H54 (cell line): ENCODE measurements at regions not wholly inside any gene's neighbourhood (a gene's known extent, or its start where the extent isn't known, plus 50 kb on each side); places are given as distances from the start of the nearest gene placed in this dataset.

Experiments
- DNase-seq: peaks from one replicate; pipeline ENCODE4 v3.0.0; 2011; ENCODE audit warnings: low spot score, mixed read lengths; ENCODE audit not compliant: insufficient read length
- FAIRE-seq: peaks from 3 replicates; lab custom pipeline; 2011; peaks lifted over from hg19 to GRCh38; lab: Jason Lieb, UNC
- POLR2A ChIP-seq: IDR thresholded peaks from 2 replicates; pipeline ENCODE4 v1.6.1; 2011; ENCODE audit warnings: low read depth, mild to moderate bottlenecking, low read length

- FAIRE-seq (no peak), DNase-seq (no peak)
- no peak for TF ChIP-seq POLR2A
Observed at GRCh38 chr12:13764748-13765147, 216.7 kb downstream of the GRIN2B start.

DNA sequence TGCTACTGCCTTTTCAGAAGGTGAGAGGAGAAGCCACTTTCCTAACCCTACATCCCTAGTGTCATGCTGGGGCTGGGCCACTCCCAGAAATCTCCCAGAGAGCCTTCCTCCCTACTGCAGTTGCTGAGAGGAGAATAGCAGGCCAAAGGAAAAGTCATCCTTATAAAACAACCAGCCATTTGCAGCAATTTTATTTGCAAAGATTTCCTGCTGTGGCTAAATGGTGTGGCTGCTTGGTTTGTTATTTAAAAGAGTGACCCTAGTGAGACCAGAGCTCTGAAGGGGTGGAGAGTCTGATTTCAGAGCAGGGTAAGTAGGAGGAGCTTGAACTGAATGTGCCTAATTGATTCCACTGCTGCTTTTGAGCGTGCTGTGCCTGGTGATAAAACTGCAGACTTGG, 232.0 kb downstream of the GRIN2B start:
- TF ChIP-seq POLR2A: no peak
- no peak for DNase-seq
- no peak for FAIRE-seq

GRCh38 chr12:13745111-13745860, 236.1 kb downstream of the GRIN2B start:
- DNase-seq (no peak), FAIRE-seq (no peak)
- no peak for TF ChIP-seq POLR2A

- FAIRE-seq: no peak
- no peak for TF ChIP-seq POLR2A
- DNase-seq: no peak
Observed at GRCh38 chr12:13744561-13744960, 236.8 kb downstream of the GRIN2B start.

- DNase-seq (no peak), FAIRE-seq (no peak)
- no peak for TF ChIP-seq POLR2A
Observed at GRCh38 chr12:13740149-13740545, 241.3 kb downstream of the GRIN2B start.

GRCh38 chr12:13735734-13736133, 245.7 kb downstream of the GRIN2B start:
- no peak for DNase-seq
- FAIRE-seq: no peak
- TF ChIP-seq POLR2A: no peak

GRCh38 chr12:13734584-13735152, 246.7 kb downstream of the GRIN2B start:
- no peak for TF ChIP-seq POLR2A
- FAIRE-seq: no peak

DNA sequence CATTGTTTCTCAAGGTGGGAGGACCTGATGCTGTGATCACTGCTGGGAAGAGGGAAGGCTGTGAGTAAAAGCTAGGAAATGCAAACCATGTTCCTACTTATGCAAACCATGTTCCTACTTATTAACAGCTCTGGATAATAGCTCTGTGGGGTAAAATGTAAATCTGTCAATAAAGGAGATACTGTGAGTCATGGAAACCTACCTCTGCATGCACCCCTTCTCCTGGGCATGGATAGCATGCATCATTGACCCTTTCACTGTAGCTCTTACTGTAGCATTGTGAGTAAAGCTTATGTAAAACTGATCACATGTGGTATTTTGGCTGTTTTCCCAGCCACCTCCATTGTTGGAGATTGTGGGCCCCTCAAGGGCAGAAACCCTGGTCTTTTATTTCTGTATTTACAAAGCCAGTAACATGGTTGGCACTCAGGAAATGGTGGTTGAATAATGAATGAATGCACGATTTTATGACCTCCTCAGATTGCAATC, 253.7 kb downstream of the GRIN2B start:
- DNase-seq (no peak), FAIRE-seq (no peak)
- no peak for TF ChIP-seq POLR2A

More at GRCh38 chr12:13734584-13735152, 246.7 kb downstream of the GRIN2B start:
- DNase-seq: no peak

GRCh38 chr12:13725049-13725448, 256.4 kb downstream of the GRIN2B start:
- TF ChIP-seq POLR2A: no peak
- DNase-seq: no peak
- no peak for FAIRE-seq

GRCh38 chr12:13724136-13724535, 257.3 kb downstream of the GRIN2B start:
- FAIRE-seq (no peak), DNase-seq (no peak)
- no peak for TF ChIP-seq POLR2A

DNA sequence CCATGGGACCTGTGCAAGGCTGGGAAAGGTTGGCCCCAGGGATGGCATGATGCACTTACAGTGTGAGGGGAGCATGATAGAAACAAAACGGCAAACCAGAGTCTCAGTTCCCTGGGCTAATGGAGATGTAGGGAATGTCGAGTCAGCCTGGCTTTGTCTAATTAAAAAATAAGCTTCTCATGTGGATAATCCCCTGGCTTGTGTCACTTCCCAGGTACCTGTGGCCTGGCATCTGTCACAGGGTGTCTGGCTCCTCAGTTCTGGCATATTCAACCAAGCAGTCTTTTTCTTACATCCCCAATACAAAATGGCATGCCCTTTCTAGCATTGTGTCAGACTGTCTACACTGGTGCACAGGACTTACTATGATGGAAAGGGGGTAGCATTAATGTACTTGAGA, 261.4 kb downstream of the GRIN2B start:
- FAIRE-seq (no peak), DNase-seq (no peak)
- TF ChIP-seq POLR2A: no peak

GRCh38 chr12:13718271-13718670, 263.1 kb downstream of the GRIN2B start:
- no peak for DNase-seq
- FAIRE-seq: no peak
- no peak for TF ChIP-seq POLR2A

DNA sequence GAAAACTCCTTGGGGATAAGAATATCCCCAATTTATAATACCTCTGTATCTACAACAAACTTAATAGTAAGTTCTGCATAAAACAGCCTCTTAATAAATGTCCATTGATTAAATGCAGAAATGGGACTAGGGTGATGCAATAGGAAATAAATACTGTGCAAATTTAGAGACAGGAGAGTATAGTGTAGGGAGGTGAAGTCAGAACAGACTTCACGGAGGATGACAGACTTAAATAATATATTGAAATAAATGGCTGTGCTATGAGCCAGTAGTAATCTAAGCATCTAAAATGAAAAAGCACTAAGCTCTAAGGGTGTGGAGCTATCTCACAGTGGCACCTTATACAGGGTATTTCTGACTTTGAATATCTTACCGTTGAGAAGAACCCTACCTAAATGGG, 265.3 kb downstream of the GRIN2B start:
- FAIRE-seq (no peak), DNase-seq (no peak)
- no peak for TF ChIP-seq POLR2A

- no peak for FAIRE-seq
- TF ChIP-seq POLR2A: no peak
- no peak for DNase-seq
Observed at GRCh38 chr12:13713556-13714410, 267.6 kb downstream of the GRIN2B start.
